Neutrophil (primary cell): ENCODE measurements at regions not wholly inside any gene's neighbourhood (a gene's known extent, or its start where the extent isn't known, plus 50 kb on each side); places are given as distances from the start of the nearest gene placed in this dataset.

Experiments used
- H3K27ac ChIP-seq: fragments of 200-600 bp; sonication (generic); 2 replicates; pipeline ENCODE4 v1.5.1; 2016; ENCODE audit warnings: mild to moderate bottlenecking, moderate library complexity
- H3K27me3 ChIP-seq: fragments of 200-600 bp; sonication (generic); 2 replicates; pipeline ENCODE4 v1.6.0; 2016; ENCODE audit warnings: mild to moderate bottlenecking
- H3K36me3 ChIP-seq: fragments of 200-600 bp; sonication (generic); 2 replicates; pipeline ENCODE4 v1.5.1; 2017
- H3K4me1 ChIP-seq, 2 experiments: fragments of 200-600 bp in 1 of 2; sonication (generic) in 1 of 2; 1 replicate in 1 of 2; 2 replicates in 1 of 2; pipeline versions ENCODE4 v1.5.1 to v1.6.1; 2013 to 2016; ENCODE audit warnings: low read depth in 1 of 2, low read length in 1 of 2, mild to moderate bottlenecking in 1 of 2, moderate library complexity in 1 of 2; ENCODE audit not compliant: control insufficient read depth in 1 of 2, insufficient read depth in 1 of 2
- H3K4me3 ChIP-seq, 2 experiments: fragments of 200-600 bp in 1 of 2; sonication (generic) in 1 of 2; 1 replicate in 1 of 2; 2 replicates in 1 of 2; pipeline ENCODE4 v1.5.1; 2013 to 2016; ENCODE audit warnings: low read depth in 1 of 2, low read length in 1 of 2, mild to moderate bottlenecking in 1 of 2, moderate library complexity in 1 of 2
- H3K9me3 ChIP-seq: fragments of 200-600 bp; sonication (generic); 2 replicates; pipeline ENCODE4 v1.5.1; 2016
- CTCF ChIP-seq: fragments of 200-600 bp; sonication (generic); IDR thresholded peaks from 2 replicates; pipeline ENCODE4 v1.5.1; 2016; ENCODE audit warnings: antibody characterized with exemption

- H3K27ac ChIP-seq: no peak overlapping the region
- H3K4me3 ChIP-seq: no peak overlapping the region
- H3K9me3 ChIP-seq: no peaks in the 10 kb centered on the region
- H3K4me1 ChIP-seq: no peaks in the 10 kb centered on the region
- no peaks in the 10 kb centered on the region for H3K27me3 ChIP-seq
- no peak for TF ChIP-seq CTCF
- H3K36me3 ChIP-seq: no peaks in the 10 kb centered on the region
Observed at GRCh38 chr4:18803781-18804180, 782.2 kb upstream of the LCORL start.

- Histone ChIP-seq H3K4me1 (no peaks in the 10 kb centered on the region), H3K36me3 (no peaks in the 10 kb centered on the region), H3K27ac (no peak overlapping the region), H3K27me3 (no peaks in the 10 kb centered on the region), H3K9me3 (no peaks in the 10 kb centered on the region), H3K4me3 (no peak overlapping the region)
- no peak for TF ChIP-seq CTCF
Observed at GRCh38 chr4:18798123-18798522, 776.6 kb upstream of the LCORL start.

DNA sequence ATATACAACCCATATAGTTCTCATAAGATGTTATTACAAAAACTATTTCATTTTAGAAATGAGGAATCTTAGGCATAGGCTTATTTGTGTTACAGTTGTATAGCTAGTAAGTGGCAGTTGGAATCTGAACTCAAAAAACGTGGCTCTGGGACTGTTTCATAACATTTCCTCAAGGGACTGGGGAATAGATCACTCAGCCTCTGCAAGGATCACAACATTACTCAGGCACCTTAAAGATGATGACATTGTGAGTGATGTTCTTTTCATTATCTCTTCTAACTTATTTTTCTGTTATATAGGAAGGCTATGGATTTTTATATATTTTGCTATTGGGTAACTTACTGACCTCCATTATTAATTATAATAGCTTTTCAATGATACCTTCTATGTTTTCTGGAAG is 774.2 kb upstream of the LCORL start:
- TF ChIP-seq CTCF: no peak
- no peak overlapping the region for H3K4me3 ChIP-seq
- no peaks in the 10 kb centered on the region for H3K36me3 ChIP-seq
- H3K9me3 ChIP-seq: no peaks in the 10 kb centered on the region
- no peaks in the 10 kb centered on the region for H3K4me1 ChIP-seq
- no peaks in the 10 kb centered on the region for H3K27me3 ChIP-seq
- H3K27ac ChIP-seq: no peak overlapping the region

DNA sequence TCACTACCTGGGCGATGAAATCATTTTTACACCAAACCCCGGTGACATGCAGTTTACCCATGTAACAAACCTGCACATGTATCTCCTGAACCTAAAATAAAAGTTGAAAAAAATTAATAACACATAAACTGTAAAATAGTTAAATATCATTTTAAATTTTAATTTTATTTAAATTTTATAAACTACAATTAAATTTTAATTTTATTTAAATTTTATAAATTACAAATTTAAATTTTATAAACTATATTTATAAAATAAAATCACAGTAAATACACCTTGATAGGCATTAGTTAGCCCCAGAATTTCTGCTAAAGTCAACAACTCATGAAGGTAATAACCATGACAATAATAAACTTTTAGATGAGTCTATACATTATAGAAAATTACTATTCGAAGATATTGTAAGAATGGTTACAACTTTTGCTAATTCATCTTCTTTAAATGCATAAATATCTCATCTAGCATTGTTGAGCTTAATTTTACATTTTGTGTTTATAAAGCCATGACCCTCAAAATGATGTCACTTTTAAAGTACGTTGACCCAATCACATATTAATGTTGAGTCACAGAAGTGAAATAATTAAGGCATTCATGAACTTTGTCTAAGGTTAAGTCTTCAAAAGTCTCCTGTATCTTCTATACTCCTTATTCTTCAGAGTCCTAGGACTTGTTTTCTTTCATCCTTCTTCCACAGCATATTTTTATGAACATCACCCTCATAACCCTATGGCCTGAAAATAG is 755.8 kb upstream of the LCORL start:
- Histone ChIP-seq H3K27ac (no peak overlapping the region), H3K4me1 (no peaks in the 10 kb centered on the region), H3K36me3 (no peaks in the 10 kb centered on the region), H3K4me3 (no peak overlapping the region), H3K9me3 (no peaks in the 10 kb centered on the region), H3K27me3 (no peaks in the 10 kb centered on the region)
- no peak for TF ChIP-seq CTCF

DNA sequence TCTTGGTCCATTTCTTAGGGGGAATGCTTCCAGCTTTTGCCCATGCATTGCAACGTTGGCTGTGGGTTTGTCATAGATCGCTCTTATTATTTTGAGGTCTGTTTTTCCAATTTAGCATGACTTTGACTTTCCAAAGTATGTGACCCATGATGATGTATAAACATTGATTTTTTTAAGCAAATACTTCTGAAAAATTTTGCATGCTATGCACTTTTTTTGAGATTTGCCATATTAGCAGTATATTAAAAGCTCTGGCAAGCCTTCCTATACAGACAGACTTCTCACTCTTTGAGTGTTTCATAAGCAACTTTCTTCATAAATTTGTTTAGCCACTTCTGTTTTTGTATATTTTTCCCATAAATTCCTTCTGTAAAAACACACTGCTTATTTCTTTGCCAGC is 746.4 kb upstream of the LCORL start:
- no peaks in the 10 kb centered on the region for H3K36me3 ChIP-seq
- no peak overlapping the region for H3K4me3 ChIP-seq
- no peaks in the 10 kb centered on the region for H3K27me3 ChIP-seq
- no peaks in the 10 kb centered on the region for H3K4me1 ChIP-seq
- no peak for TF ChIP-seq CTCF
- H3K27ac ChIP-seq: no peak overlapping the region
- H3K9me3 ChIP-seq: no peaks in the 10 kb centered on the region
